PFSK-1 (cell line): ENCODE measurements at regions not wholly inside any gene's neighbourhood (a gene's known extent, or its start where the extent isn't known, plus 50 kb on each side); places are given as distances from the start of the nearest gene placed in this dataset.

Source experiments
- POLR2AphosphoS5 ChIP-seq: IDR thresholded peaks from 2 replicates; pipeline ENCODE4 v1.6.1; 2012; ENCODE audit warnings: low read depth, mild to moderate bottlenecking, control low read depth, low read length, moderate library complexity
- SIN3A ChIP-seq: IDR thresholded peaks from 2 replicates; pipeline ENCODE4 v1.6.1; 2012; ENCODE audit warnings: mild to moderate bottlenecking, low read length, moderate library complexity, borderline replicate concordance; ENCODE audit not compliant: insufficient read depth
- TAF1 ChIP-seq: IDR thresholded peaks from 2 replicates; pipeline ENCODE4 v1.6.1; 2012; ENCODE audit warnings: low read length, control low read depth, borderline replicate concordance; ENCODE audit not compliant: insufficient read depth
- TF ChIP-seq, protein P1 (sequence below), 2 experiments: IDR thresholded peaks; 2 replicates each; pipeline versions ENCODE4 v1.6.1 to v1.8.0; 2011 to 2012; ENCODE audit warnings: low read depth in 2 of 2, low read length in 2 of 2, control low read depth in 1 of 2, inconsistent platforms in 1 of 2, mild to moderate bottlenecking in 1 of 2, moderate library complexity in 1 of 2; ENCODE audit not compliant: insufficient read depth in 1 of 2

DNA sequence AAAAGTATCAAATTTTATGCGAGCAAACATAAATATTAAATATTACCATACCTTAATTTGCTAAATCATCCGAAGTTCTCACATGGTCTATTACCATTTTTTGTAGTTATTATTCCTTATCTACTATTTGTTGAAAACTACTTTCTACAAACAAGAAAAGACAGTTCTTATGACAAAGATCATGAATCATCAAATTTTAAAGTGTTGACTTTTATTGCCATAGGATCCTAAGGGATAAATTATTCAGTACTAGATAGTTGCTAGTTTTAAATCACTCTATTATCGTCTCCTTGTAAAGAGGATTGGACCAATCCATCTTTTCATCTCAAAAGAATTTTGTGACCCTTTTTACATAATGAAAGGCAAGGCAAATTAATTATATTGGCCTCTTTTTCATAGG lies 523.6 kb upstream of the TMEFF2 start:
- TF ChIP-seq POLR2AphosphoS5 (no peak), SIN3A (no peak), TAF1 (no peak)
- TF ChIP-seq, protein P1, sequence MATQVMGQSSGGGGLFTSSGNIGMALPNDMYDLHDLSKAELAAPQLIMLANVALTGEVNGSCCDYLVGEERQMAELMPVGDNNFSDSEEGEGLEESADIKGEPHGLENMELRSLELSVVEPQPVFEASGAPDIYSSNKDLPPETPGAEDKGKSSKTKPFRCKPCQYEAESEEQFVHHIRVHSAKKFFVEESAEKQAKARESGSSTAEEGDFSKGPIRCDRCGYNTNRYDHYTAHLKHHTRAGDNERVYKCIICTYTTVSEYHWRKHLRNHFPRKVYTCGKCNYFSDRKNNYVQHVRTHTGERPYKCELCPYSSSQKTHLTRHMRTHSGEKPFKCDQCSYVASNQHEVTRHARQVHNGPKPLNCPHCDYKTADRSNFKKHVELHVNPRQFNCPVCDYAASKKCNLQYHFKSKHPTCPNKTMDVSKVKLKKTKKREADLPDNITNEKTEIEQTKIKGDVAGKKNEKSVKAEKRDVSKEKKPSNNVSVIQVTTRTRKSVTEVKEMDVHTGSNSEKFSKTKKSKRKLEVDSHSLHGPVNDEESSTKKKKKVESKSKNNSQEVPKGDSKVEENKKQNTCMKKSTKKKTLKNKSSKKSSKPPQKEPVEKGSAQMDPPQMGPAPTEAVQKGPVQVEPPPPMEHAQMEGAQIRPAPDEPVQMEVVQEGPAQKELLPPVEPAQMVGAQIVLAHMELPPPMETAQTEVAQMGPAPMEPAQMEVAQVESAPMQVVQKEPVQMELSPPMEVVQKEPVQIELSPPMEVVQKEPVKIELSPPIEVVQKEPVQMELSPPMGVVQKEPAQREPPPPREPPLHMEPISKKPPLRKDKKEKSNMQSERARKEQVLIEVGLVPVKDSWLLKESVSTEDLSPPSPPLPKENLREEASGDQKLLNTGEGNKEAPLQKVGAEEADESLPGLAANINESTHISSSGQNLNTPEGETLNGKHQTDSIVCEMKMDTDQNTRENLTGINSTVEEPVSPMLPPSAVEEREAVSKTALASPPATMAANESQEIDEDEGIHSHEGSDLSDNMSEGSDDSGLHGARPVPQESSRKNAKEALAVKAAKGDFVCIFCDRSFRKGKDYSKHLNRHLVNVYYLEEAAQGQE (IDR thresholded peaks at IDR 0.05; ENCODE audit: insufficient read depth in 1 of 2, low read depth in 2 of 2, low read length in 2 of 2), result no peak
